Testis (tissue), 2 donors: ENCODE measurements at regions not wholly inside any gene's neighbourhood (a gene's known extent, or its start where the extent isn't known, plus 50 kb on each side); places are given as distances from the start of the nearest gene placed in this dataset.

ENCODE experiments used
- DNase-seq: peaks from one replicate; pipeline ENCODE4 v3.0.0-alpha.2; 2019
- H3K27ac ChIP-seq, 2 donors: fragments of 200-600 bp; sonication (generic); one replicate each; pipeline ENCODE4 v1.5.1; 2019
- H3K27me3 ChIP-seq: fragments of 200-600 bp; sonication (generic); one replicate; pipeline ENCODE4 v1.5.1; 2019
- H3K36me3 ChIP-seq: fragments of 200-600 bp; sonication (generic); one replicate; pipeline ENCODE4 v1.5.1; 2017; ENCODE audit warnings: low read depth; ENCODE audit errors: missing control alignments
- H3K4me1 ChIP-seq: fragments of 200-600 bp; sonication (generic); one replicate; pipeline ENCODE4 v1.5.1; 2019
- H3K4me3 ChIP-seq, 2 donors: fragments of 200-600 bp; sonication (generic); one replicate each; pipeline ENCODE4 v1.5.1; 2017 to 2019
- H3K9me3 ChIP-seq: fragments of 200-600 bp; sonication (generic); one replicate; pipeline ENCODE4 v1.5.1; 2017
- CTCF ChIP-seq, 3 experiments: fragments of 450-650 bp in 2 of 3; fragments of 200-600 bp in 1 of 3; sonication (generic) in 1 of 3; IDR thresholded peaks; one replicate each; pipeline ENCODE4 v1.5.1; 2016 to 2019; ENCODE audit warnings: antibody characterized with exemption in 3 of 3, mild to moderate bottlenecking in 2 of 3, moderate library complexity in 1 of 3
- POLR2A ChIP-seq: fragments of 450-650 bp; IDR thresholded peaks from one replicate; pipeline ENCODE4 v1.6.1; 2017; ENCODE audit warnings: antibody characterized with exemption, mild to moderate bottlenecking, moderate library complexity
- WGBS, 2 donors: methylation state at CpG; one replicate each; pipeline ENCODE4 v1.1.5; 2018; 5-methylcytosine and 5-hydroxymethylcytosine counted together
- intact Hi-C: fragments of 100-400 bp; cut with DNase I; formaldehyde crosslinking; loops from one replicate; pipeline ENCODE4 v1.15.1; 2023; ENCODE audit warnings: low total_unique reads

GRCh38 chrX:4240541-4241194, 527.2 kb upstream of the PRKX start:
- Histone ChIP-seq H3K27ac (no peak overlapping the region), H3K9me3 (no peaks in the 10 kb centered on the region), H3K36me3 (no peaks in the 10 kb centered on the region), H3K4me3 (no peak overlapping the region), H3K27me3 (no peaks in the 10 kb centered on the region), H3K4me1 (no peaks in the 10 kb centered on the region)
- TF ChIP-seq POLR2A (no peak), CTCF (IDR thresholded peaks at IDR 0.05) (no peak)
- DNase-seq, result no peak
- intact Hi-C loops, result no loop called here
- WGBS, 2 donors, result 71 to 83% methylated on average over 6 of the region's 6 CpGs

- intact Hi-C loops, result no loop called here
- Histone ChIP-seq H3K36me3 (no peaks in the 10 kb centered on the region), H3K9me3 (no peaks in the 10 kb centered on the region), H3K4me1 (no peaks in the 10 kb centered on the region), H3K27ac (no peak overlapping the region), H3K27me3 (no peaks in the 10 kb centered on the region), H3K4me3 (no peak overlapping the region)
- no peak for TF ChIP-seq POLR2A
- no peak for TF ChIP-seq CTCF (IDR thresholded peaks at IDR 0.05)
- 56 to 72% methylated on average over 3 to 5 of the region's 5 CpGs for WGBS, 2 donors
- DNase-seq, result no peak
These were observed 526.4 kb upstream of the PRKX start for GRCh38 chrX:4239650-4240540.

GRCh38 chrX:4238916-4239315, 525.5 kb upstream of the PRKX start:
- Histone ChIP-seq H3K27ac (no peak overlapping the region), H3K27me3 (no peaks in the 10 kb centered on the region), H3K4me3 (no peak overlapping the region), H3K4me1 (no peaks in the 10 kb centered on the region), H3K36me3 (no peaks in the 10 kb centered on the region), H3K9me3 (no peaks in the 10 kb centered on the region)
- 88 to 89% methylated on average over 3 of the region's 3 CpGs for WGBS, 2 donors
- intact Hi-C loops, result no loop called here
- no peak for DNase-seq
- TF ChIP-seq CTCF (IDR thresholded peaks at IDR 0.05) (no peak), POLR2A (no peak)

- Histone ChIP-seq H3K27me3 (no peaks in the 10 kb centered on the region), H3K4me1 (no peaks in the 10 kb centered on the region), H3K9me3 (no peaks in the 10 kb centered on the region), H3K4me3 (no peak overlapping the region), H3K27ac (no peak overlapping the region), H3K36me3 (no peaks in the 10 kb centered on the region)
- DNase-seq, result no peak
- TF ChIP-seq POLR2A, result no peak
- TF ChIP-seq CTCF (IDR thresholded peaks at IDR 0.05), result no peak
- intact Hi-C loops, result no loop called here
- WGBS, 2 donors, result 28 to 46% methylated on average over 2 of the region's 2 CpGs
These were observed 511.6 kb upstream of the PRKX start for GRCh38 chrX:4225086-4225485.
